Head of caudate nucleus (tissue), 42 donors: ENCODE measurements at regions not wholly inside any gene's neighbourhood (a gene's known extent, or its start where the extent isn't known, plus 50 kb on each side); places are given as distances from the start of the nearest gene placed in this dataset.
A peak's percentile ranks its signal among the peaks of the same experiment; 100 is the strongest.

Experiments
- DNase-seq, 42 donors: peaks; one replicate each; pipeline versions ENCODE4 v3.0.0 to v3.0.0-alpha.2; 2020 to 2021; ENCODE audit warnings: mixed read lengths in 7 of 42
- intact Hi-C: fragments of 100-400 bp; cut with DNase I; formaldehyde crosslinking; loops from one replicate; pipeline ENCODE4 v1.15.0; 2022

- intact Hi-C loops, result loop anchor here (5.0 kb wide), 4 partner anchors 49 to 619 kb away; partner anchors contain the start of gene NECTIN1
- DNase-seq, result peak in 10 of 42 donors; percentile 4 to 35 (median 16)
Observed at GRCh38 chr11:119483341-119483880, 60.4 kb upstream of the THY1 start.

GRCh38 chr11:119482521-119483011, 59.6 kb upstream of the THY1 start:
- DNase-seq, result peak in 10 of 42 donors; percentile 3 to 33 (median 10)
- intact Hi-C loops, result loop anchor here (5.0 kb wide), 4 partner anchors 50 to 620 kb away; partner anchors contain the start of gene NECTIN1

GRCh38 chr11:119481667-119482400, 58.9 kb upstream of the THY1 start:
- DNase-seq, result peak in 6 of 42 donors; percentile 11 to 43 (median 22)
- intact Hi-C loops, result loop anchor here (5.0 kb wide), 4 partner anchors 50 to 620 kb away; partner anchors contain the start of gene NECTIN1

GRCh38 chr11:119481021-119481666, 58.2 kb upstream of the THY1 start:
- peak in 41 of 42 donors; percentile 70 to 96 (median 87) for DNase-seq
- intact Hi-C loops, result loop anchor here (5.0 kb wide), 4 partner anchors 51 to 621 kb away; partner anchors contain the start of gene NECTIN1

- intact Hi-C loops, result loop anchor here (5.0 kb wide), 4 partner anchors 52 to 622 kb away; partner anchors contain the start of gene NECTIN1
- DNase-seq, result peak in 6 of 42 donors; percentile 7 to 25 (median 16)
Observed at GRCh38 chr11:119480380-119481020, 57.5 kb upstream of the THY1 start.

GRCh38 chr11:119479685-119480275, 56.8 kb upstream of the THY1 start:
- peak in 5 of 42 donors; percentile 10 to 26 (median 21) for DNase-seq
- intact Hi-C loops, result loop anchor here (5.0 to 10.0 kb wide), 6 partner anchors 53 to 623 kb away; partner anchors contain the start of genes NECTIN1 and USP2

- peak in 5 of 42 donors; percentile 3 to 35 (median 15) for DNase-seq
- intact Hi-C loops, result loop anchor here (5.0 to 10.0 kb wide), 2 partner anchors 96 to 124 kb away; partner anchors contain the start of gene USP2
Observed at GRCh38 chr11:119478711-119479285, 55.8 kb upstream of the THY1 start.

GRCh38 chr11:119476666-119477331, 53.8 kb upstream of the THY1 start:
- intact Hi-C loops, result loop anchor here (5.0 to 10.0 kb wide), 2 partner anchors 94 to 122 kb away; partner anchors contain the start of gene USP2

GRCh38 chr11:119476038-119476437, 53.1 kb upstream of the THY1 start:
- intact Hi-C loops, result loop anchor here (5.0 to 10.0 kb wide), 2 partner anchors 94 to 121 kb away; partner anchors contain the start of gene USP2
- DNase-seq, result peak in 1 of 42 donors; percentile 9

More at GRCh38 chr11:119476666-119477331, 53.8 kb upstream of the THY1 start:
- peak in 7 of 42 donors; percentile 6 to 33 (median 24) for DNase-seq

GRCh38 chr11:119474682-119475596, 52.0 kb upstream of the THY1 start:
- intact Hi-C loops, result loop anchor here (5.0 to 10.0 kb wide), 2 partner anchors 93 to 120 kb away; partner anchors contain the start of gene USP2
- peak; percentile 55 to 93 (median 84) for DNase-seq

- DNase-seq, result peak in 2 of 42 donors; percentile 1 to 8
- intact Hi-C loops, result loop anchor here (10.0 kb wide), 1 partner anchor 119 kb away; no protein-coding TSS in a partner anchor
Observed at GRCh38 chr11:119473901-119474681, 51.1 kb upstream of the THY1 start.

GRCh38 chr11:119473226-119473625, 50.3 kb upstream of the THY1 start:
- DNase-seq, result peak in 4 of 42 donors; percentile 1 to 23 (median 10)
- intact Hi-C loops, result loop anchor here (10.0 kb wide), 1 partner anchor 118 kb away; no protein-coding TSS in a partner anchor

- DNase-seq, result peak in 5 of 42 donors; percentile 11 to 25 (median 18)
- intact Hi-C loops, result loop anchor here (10.0 kb wide), 1 partner anchor 118 kb away; no protein-coding TSS in a partner anchor
Observed at GRCh38 chr11:119472856-119473222, 49.9 kb upstream of the THY1 start.
